ENCODE measurements at regions not wholly inside any gene's neighbourhood (a gene's known extent, or its start where the extent isn't known, plus 50 kb on each side); places are given as distances from the start of the nearest gene placed in this dataset.

- Histone ChIP-seq H3K27ac (ENCODE audit: low read depth, low read length) (no peak overlapping the region), H4K20me1 (ENCODE audit: control insufficient read depth, insufficient read depth, low read depth, low read length) (no peaks in the 10 kb centered on the region), H3F3A (ENCODE audit: control insufficient read depth, insufficient read depth) (no peaks in the 10 kb centered on the region), H3K4me3 (ENCODE audit: low read length) (no peak overlapping the region), H3K9me2 (replicated peaks; ENCODE audit: control insufficient read depth, low read length) (no peaks in the 10 kb centered on the region), H3K4me2 (ENCODE audit: low read length) (no peak overlapping the region), H3K27me3 (ENCODE audit: control insufficient read depth, low read length) (no peaks in the 10 kb centered on the region), H3K9me3 (ENCODE audit: control insufficient read depth, insufficient read depth, low read length) (no peaks in the 10 kb centered on the region), H3K79me2 (ENCODE audit: control insufficient read depth, low read length) (no peaks in the 10 kb centered on the region), H3K36me3 (ENCODE audit: control insufficient read depth, low read length) (no peaks in the 10 kb centered on the region), H3K4me1 (ENCODE audit: control insufficient read depth, low read length) (no peaks in the 10 kb centered on the region)
- TF ChIP-seq, protein P1, sequence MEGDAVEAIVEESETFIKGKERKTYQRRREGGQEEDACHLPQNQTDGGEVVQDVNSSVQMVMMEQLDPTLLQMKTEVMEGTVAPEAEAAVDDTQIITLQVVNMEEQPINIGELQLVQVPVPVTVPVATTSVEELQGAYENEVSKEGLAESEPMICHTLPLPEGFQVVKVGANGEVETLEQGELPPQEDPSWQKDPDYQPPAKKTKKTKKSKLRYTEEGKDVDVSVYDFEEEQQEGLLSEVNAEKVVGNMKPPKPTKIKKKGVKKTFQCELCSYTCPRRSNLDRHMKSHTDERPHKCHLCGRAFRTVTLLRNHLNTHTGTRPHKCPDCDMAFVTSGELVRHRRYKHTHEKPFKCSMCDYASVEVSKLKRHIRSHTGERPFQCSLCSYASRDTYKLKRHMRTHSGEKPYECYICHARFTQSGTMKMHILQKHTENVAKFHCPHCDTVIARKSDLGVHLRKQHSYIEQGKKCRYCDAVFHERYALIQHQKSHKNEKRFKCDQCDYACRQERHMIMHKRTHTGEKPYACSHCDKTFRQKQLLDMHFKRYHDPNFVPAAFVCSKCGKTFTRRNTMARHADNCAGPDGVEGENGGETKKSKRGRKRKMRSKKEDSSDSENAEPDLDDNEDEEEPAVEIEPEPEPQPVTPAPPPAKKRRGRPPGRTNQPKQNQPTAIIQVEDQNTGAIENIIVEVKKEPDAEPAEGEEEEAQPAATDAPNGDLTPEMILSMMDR (IDR thresholded peaks at IDR 0.05; ENCODE audit: low read depth, low read length, poor library complexity, severe bottlenecking): no peak
- no peak for TF ChIP-seq EZH2phosphoT487 (IDR thresholded peaks at IDR 0.05; ENCODE audit: borderline replicate concordance, low read length)
These were observed 59.6 kb downstream of the GCNT4 start for GRCh38 chr5:74992791-74993190.

GRCh38 chr5:74991522-74991921 is 60.8 kb downstream of the GCNT4 start:
- H3K4me2 ChIP-seq (ENCODE audit: low read length): no peak overlapping the region
- H3K4me3 ChIP-seq (ENCODE audit: low read length): no peak overlapping the region
- H3K9me2 ChIP-seq (replicated peaks; ENCODE audit: control insufficient read depth, low read length): no peaks in the 10 kb centered on the region
- H4K20me1 ChIP-seq (ENCODE audit: control insufficient read depth, insufficient read depth, low read depth, low read length): no peaks in the 10 kb centered on the region
- H3K36me3 ChIP-seq (ENCODE audit: control insufficient read depth, low read length): no peaks in the 10 kb centered on the region
- H3K27ac ChIP-seq (ENCODE audit: low read depth, low read length): no peak overlapping the region
- no peaks in the 10 kb centered on the region for H3K27me3 ChIP-seq (ENCODE audit: control insufficient read depth, low read length)
- no peaks in the 10 kb centered on the region for H3K9me3 ChIP-seq (ENCODE audit: control insufficient read depth, insufficient read depth, low read length)
- no peak for TF ChIP-seq EZH2phosphoT487 (IDR thresholded peaks at IDR 0.05; ENCODE audit: borderline replicate concordance, low read length)
- TF ChIP-seq, protein P1 (IDR thresholded peaks at IDR 0.05; ENCODE audit: low read depth, low read length, poor library complexity, severe bottlenecking): no peak
- no peaks in the 10 kb centered on the region for H3F3A ChIP-seq (ENCODE audit: control insufficient read depth, insufficient read depth)
- no peaks in the 10 kb centered on the region for H3K79me2 ChIP-seq (ENCODE audit: control insufficient read depth, low read length)
- no peaks in the 10 kb centered on the region for H3K4me1 ChIP-seq (ENCODE audit: control insufficient read depth, low read length)

DNA sequence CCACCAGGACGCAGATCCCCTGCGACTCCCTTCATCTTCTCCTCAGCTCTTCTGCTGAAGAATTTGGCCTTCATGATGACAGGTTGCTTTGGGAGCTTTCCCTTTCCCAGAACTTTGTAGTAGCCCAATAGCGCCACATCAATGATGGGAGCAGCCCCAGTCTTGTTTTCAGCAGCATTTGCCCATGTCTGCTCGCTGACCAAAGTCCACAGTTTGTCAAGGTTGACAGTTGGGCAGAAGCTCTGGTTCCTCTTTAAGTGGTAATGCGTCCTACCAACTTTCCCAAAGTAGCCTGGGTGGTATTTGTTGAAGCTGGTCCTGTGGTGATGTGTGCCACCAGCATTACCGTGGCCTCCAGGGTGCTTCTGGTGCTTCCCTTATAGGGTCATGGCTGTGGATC is 62.2 kb downstream of the GCNT4 start:
- TF ChIP-seq, protein P1 (IDR thresholded peaks at IDR 0.05; ENCODE audit: low read depth, low read length, poor library complexity, severe bottlenecking): no peak
- no peak for TF ChIP-seq EZH2phosphoT487 (IDR thresholded peaks at IDR 0.05; ENCODE audit: borderline replicate concordance, low read length)
- no peaks in the 10 kb centered on the region for H3F3A ChIP-seq (ENCODE audit: control insufficient read depth, insufficient read depth)
- H4K20me1 ChIP-seq (ENCODE audit: control insufficient read depth, insufficient read depth, low read depth, low read length): no peaks in the 10 kb centered on the region
- no peaks in the 10 kb centered on the region for H3K27me3 ChIP-seq (ENCODE audit: control insufficient read depth, low read length)
- H3K4me3 ChIP-seq (ENCODE audit: low read length): no peak overlapping the region
- H3K9me2 ChIP-seq (replicated peaks; ENCODE audit: control insufficient read depth, low read length): no peaks in the 10 kb centered on the region
- H3K4me2 ChIP-seq (ENCODE audit: low read length): no peak overlapping the region
- H3K36me3 ChIP-seq (ENCODE audit: control insufficient read depth, low read length): no peaks in the 10 kb centered on the region
- no peaks in the 10 kb centered on the region for H3K9me3 ChIP-seq (ENCODE audit: control insufficient read depth, insufficient read depth, low read length)
- H3K4me1 ChIP-seq (ENCODE audit: control insufficient read depth, low read length): no peaks in the 10 kb centered on the region
- no peaks in the 10 kb centered on the region for H3K79me2 ChIP-seq (ENCODE audit: control insufficient read depth, low read length)
- no peak overlapping the region for H3K27ac ChIP-seq (ENCODE audit: low read depth, low read length)
